Gastrocnemius medialis (tissue), 4 donors: ENCODE measurements at regions not wholly inside any gene's neighbourhood (a gene's known extent, or its start where the extent isn't known, plus 50 kb on each side); places are given as distances from the start of the nearest gene placed in this dataset.

Experiments used
- CTCF ChIP-seq, 5 experiments: fragments of 450-650 bp in 3 of 5; fragments of 200-600 bp in 2 of 5; sonication (generic) in 2 of 5; IDR thresholded peaks in 4 of 5; conservative IDR thresholded peaks in 1 of 5; 1 replicate in 4 of 5; 2 replicates in 1 of 5; pipeline ENCODE4 v1.5.1; 2016 to 2019; ENCODE audit warnings: antibody characterized with exemption in 5 of 5, mild to moderate bottlenecking in 3 of 5, moderate library complexity in 3 of 5
- POLR2A ChIP-seq, 2 donors: fragments of 450-650 bp; IDR thresholded peaks; one replicate each; pipeline ENCODE4 v1.6.1; 2017; ENCODE audit warnings: antibody characterized with exemption in 2 of 2, mild to moderate bottlenecking in 2 of 2, moderate library complexity in 2 of 2

DNA sequence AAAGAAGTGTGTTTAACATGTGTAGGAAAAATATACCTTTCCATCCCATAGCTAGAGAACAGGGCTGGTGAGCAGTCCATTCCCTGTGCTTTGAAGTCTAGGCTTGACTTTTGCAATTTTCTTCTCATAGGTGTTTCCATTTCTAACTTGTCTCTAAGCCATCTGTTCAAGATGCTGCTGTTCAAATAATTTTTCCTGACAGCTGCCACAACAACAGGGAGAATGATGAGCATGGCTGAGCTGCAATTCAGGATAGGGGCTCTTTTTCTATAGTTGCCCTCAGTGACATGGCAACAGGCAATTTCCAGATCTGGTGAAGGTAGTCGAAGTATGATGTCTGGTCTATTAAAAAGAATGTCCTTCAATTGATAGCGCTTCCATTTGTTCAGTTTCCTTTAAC, 103.0 kb upstream of the HS3ST5 start:
- TF ChIP-seq POLR2A (IDR thresholded peaks at IDR 0.05): no peak
- no peak for TF ChIP-seq CTCF (IDR thresholded peaks at IDR 0.05 in 4 of 5, conservative IDR thresholded peaks at IDR 0.05 in 1 of 5)
